Karpas-422 (cell line): ENCODE measurements at regions not wholly inside any gene's neighbourhood (a gene's known extent, or its start where the extent isn't known, plus 50 kb on each side); places are given as distances from the start of the nearest gene placed in this dataset.
"Not testable (repeated sequence)": the region's sequence is repeated elsewhere in the genome, so short reads cannot be mapped to it uniquely, and the experiment has no call there.

Experiments used
- DNase-seq: peaks from one replicate; pipeline ENCODE4 v3.0.0-alpha.2; 2015
- H2AFZ ChIP-seq: fragments of 200-600 bp; sonication (generic); 2 replicates; pipeline ENCODE4 v1.6.1; 2014; ENCODE audit warnings: antibody characterized with exemption, low read length, mixed read lengths
- H3K27ac ChIP-seq: fragments of 200-600 bp; sonication (generic); 2 replicates; pipeline ENCODE4 v1.5.1; 2014; ENCODE audit warnings: mild to moderate bottlenecking, low read length, moderate library complexity
- H3K27me3 ChIP-seq: fragments of 200-600 bp; sonication (generic); 2 replicates; pipeline ENCODE4 v1.6.1; 2014; ENCODE audit warnings: low read length, mixed read lengths
- H3K36me3 ChIP-seq: fragments of 200-600 bp; sonication (generic); 2 replicates; pipeline ENCODE4 v1.6.1; 2014; ENCODE audit warnings: low read length, mixed read lengths; ENCODE audit not compliant: insufficient read depth
- H3K4me1 ChIP-seq: fragments of 200-600 bp; sonication (generic); 2 replicates; pipeline ENCODE4 v1.6.1; 2014; ENCODE audit warnings: mild to moderate bottlenecking, low read length, mixed read lengths
- H3K4me2 ChIP-seq: fragments of 200-600 bp; sonication (generic); 2 replicates; pipeline ENCODE4 v1.6.1; 2014; ENCODE audit warnings: low read length, low read depth, mild to moderate bottlenecking; ENCODE audit not compliant: poor library complexity, severe bottlenecking
- H3K4me3 ChIP-seq: fragments of 200-600 bp; sonication (generic); 2 replicates; pipeline ENCODE4 v1.5.1; 2014; ENCODE audit warnings: mild to moderate bottlenecking, antibody characterized with exemption, low read length, mixed read lengths
- H3K79me2 ChIP-seq: fragments of 200-600 bp; sonication (generic); 2 replicates; pipeline ENCODE4 v1.6.1; 2014; ENCODE audit warnings: mild to moderate bottlenecking, low read length, mixed read lengths
- H3K9ac ChIP-seq: fragments of 200-600 bp; sonication (generic); 2 replicates; pipeline ENCODE4 v1.6.0; 2014; ENCODE audit warnings: low read length
- H3K9me2 ChIP-seq: fragments of 200-600 bp; sonication (generic), shearing (Covaris generic); replicated peaks from 2 replicates; pipeline ENCODE4 v1.6.0; 2014; ENCODE audit warnings: mild to moderate bottlenecking, low read length, moderate library complexity; ENCODE audit not compliant: insufficient read depth
- H3K9me3 ChIP-seq: fragments of 300-700, 200-600 bp; sonication (generic); 2 replicates; pipeline ENCODE4 v1.6.1; 2014; ENCODE audit warnings: low read length, mixed read lengths
- H4K20me1 ChIP-seq: fragments of 200-600 bp; sonication (generic); 2 replicates; pipeline ENCODE4 v1.6.1; 2014; ENCODE audit warnings: mild to moderate bottlenecking, antibody characterized with exemption, low read length, low read depth; ENCODE audit not compliant: insufficient read depth

GRCh38 chr9:119877306-119877705 is 508.1 kb upstream of the BRINP1 start:
- H3K4me1 ChIP-seq, result no peaks in the 10 kb centered on the region
- H3K27me3 ChIP-seq, result no peaks in the 10 kb centered on the region
- H3K9ac ChIP-seq, result no peak overlapping the region
- no peaks in the 10 kb centered on the region for H3K36me3 ChIP-seq
- no peak overlapping the region for H3K4me3 ChIP-seq
- H3K79me2 ChIP-seq, result no peaks in the 10 kb centered on the region
- no peak overlapping the region for H3K4me2 ChIP-seq
- no peak for DNase-seq
- H3K9me2 ChIP-seq, result no peaks in the 10 kb centered on the region
- no peak overlapping the region for H3K27ac ChIP-seq
- no peak overlapping the region for H2AFZ ChIP-seq
- H3K9me3 ChIP-seq, result no peaks in the 10 kb centered on the region
- H4K20me1 ChIP-seq, result no peaks in the 10 kb centered on the region

DNA sequence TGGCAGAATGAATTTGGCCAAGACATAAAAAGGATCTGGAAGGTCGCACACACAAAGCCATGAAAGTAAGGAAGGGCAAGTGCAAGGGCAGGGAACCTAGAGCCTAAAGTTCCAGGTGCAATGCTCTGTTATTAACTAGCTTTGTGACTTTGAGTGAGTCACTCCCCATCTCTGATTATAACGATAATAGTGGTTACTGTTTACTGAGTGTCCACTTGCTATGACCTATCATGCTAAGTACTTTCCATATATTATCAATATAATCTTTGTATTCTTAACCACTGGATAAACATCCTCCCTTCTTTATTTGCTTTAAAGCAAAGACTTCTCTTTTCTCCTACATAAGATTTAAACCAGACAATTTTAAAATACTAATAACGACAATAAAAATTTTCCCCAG is 504.6 kb upstream of the BRINP1 start:
- Histone ChIP-seq H3K9me3 (no peaks in the 10 kb centered on the region), H4K20me1 (no peaks in the 10 kb centered on the region), H3K27ac (no peak overlapping the region), H2AFZ (no peak overlapping the region), H3K36me3 (no peaks in the 10 kb centered on the region), H3K9me2 (no peaks in the 10 kb centered on the region), H3K4me3 (no peak overlapping the region), H3K4me2 (no peak overlapping the region), H3K9ac (no peak overlapping the region), H3K4me1 (no peaks in the 10 kb centered on the region), H3K27me3 (no peaks in the 10 kb centered on the region), H3K79me2 (no peaks in the 10 kb centered on the region)
- no peak for DNase-seq

GRCh38 chr9:119870251-119870650 is 501.0 kb upstream of the BRINP1 start:
- H3K9me3 ChIP-seq, H2AFZ ChIP-seq, H3K4me3 ChIP-seq, H3K27ac ChIP-seq, H3K36me3 ChIP-seq, DNase-seq, H3K4me2 ChIP-seq, H4K20me1 ChIP-seq, H3K9ac ChIP-seq, H3K4me1 ChIP-seq, H3K27me3 ChIP-seq, H3K9me2 ChIP-seq, H3K79me2 ChIP-seq: not testable (repeated sequence)

GRCh38 chr9:119868694-119869093 is 499.5 kb upstream of the BRINP1 start:
- Histone ChIP-seq H3K9ac (no peak overlapping the region), H4K20me1 (no peaks in the 10 kb centered on the region), H3K27me3 (no peaks in the 10 kb centered on the region), H2AFZ (no peak overlapping the region), H3K4me1 (no peaks in the 10 kb centered on the region), H3K9me2 (no peaks in the 10 kb centered on the region), H3K36me3 (no peaks in the 10 kb centered on the region), H3K79me2 (no peaks in the 10 kb centered on the region), H3K4me2 (no peak overlapping the region), H3K27ac (no peak overlapping the region), H3K4me3 (no peak overlapping the region), H3K9me3 (no peaks in the 10 kb centered on the region)
- no peak for DNase-seq

GRCh38 chr9:119861842-119862241 is 492.6 kb upstream of the BRINP1 start:
- no peak for DNase-seq
- Histone ChIP-seq H3K9me3 (no peaks in the 10 kb centered on the region), H3K4me1 (no peaks in the 10 kb centered on the region)

GRCh38 chr9:119859128-119859527 is 489.9 kb upstream of the BRINP1 start:
- Histone ChIP-seq H3K27me3 (no peaks in the 10 kb centered on the region), H3K4me3 (no peak overlapping the region), H3K27ac (no peak overlapping the region), H3K9ac (no peak overlapping the region), H3K36me3 (no peaks in the 10 kb centered on the region), H3K9me2 (no peaks in the 10 kb centered on the region), H4K20me1 (no peaks in the 10 kb centered on the region), H3K79me2 (no peaks in the 10 kb centered on the region), H3K4me2 (no peak overlapping the region), H3K4me1 (no peaks in the 10 kb centered on the region), H2AFZ (no peak overlapping the region), H3K9me3 (no peaks in the 10 kb centered on the region)
- DNase-seq, result no peak

More at GRCh38 chr9:119861842-119862241, 492.6 kb upstream of the BRINP1 start:
- no peaks in the 10 kb centered on the region for H3K36me3 ChIP-seq
- no peak overlapping the region for H3K4me3 ChIP-seq
- no peak overlapping the region for H3K4me2 ChIP-seq
- no peaks in the 10 kb centered on the region for H3K79me2 ChIP-seq
- H3K9ac ChIP-seq, result no peak overlapping the region
- no peak overlapping the region for H2AFZ ChIP-seq
- no peaks in the 10 kb centered on the region for H4K20me1 ChIP-seq
- no peak overlapping the region for H3K27ac ChIP-seq
- H3K9me2 ChIP-seq, result no peaks in the 10 kb centered on the region
- H3K27me3 ChIP-seq, result no peaks in the 10 kb centered on the region

DNA sequence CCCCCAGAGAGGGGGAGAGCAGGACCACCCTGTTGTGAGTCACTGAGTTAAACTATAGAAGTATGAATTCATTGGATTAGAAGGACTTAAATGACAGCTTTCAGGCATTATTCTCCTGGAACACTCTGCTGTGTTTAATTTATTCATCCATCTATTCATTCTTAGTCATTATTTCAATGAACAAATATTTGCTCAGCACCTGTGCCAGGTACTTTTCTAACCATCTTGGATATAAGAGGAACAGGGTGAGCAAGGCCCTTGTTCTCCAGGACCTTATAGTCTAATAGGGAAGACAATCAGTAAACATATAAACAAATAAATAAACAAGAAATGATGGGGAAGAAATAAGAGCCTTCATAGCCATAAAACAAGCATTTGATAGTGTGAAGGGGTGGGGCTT is 483.9 kb upstream of the BRINP1 start:
- Histone ChIP-seq H3K27ac (no peak overlapping the region), H3K9ac (no peak overlapping the region), H3K4me1 (no peaks in the 10 kb centered on the region), H3K36me3 (no peaks in the 10 kb centered on the region), H3K27me3 (no peaks in the 10 kb centered on the region), H3K4me2 (no peak overlapping the region), H3K79me2 (no peaks in the 10 kb centered on the region), H3K9me2 (no peaks in the 10 kb centered on the region), H4K20me1 (no peaks in the 10 kb centered on the region), H3K9me3 (no peaks in the 10 kb centered on the region), H2AFZ (no peak overlapping the region), H3K4me3 (no peak overlapping the region)
- DNase-seq, result no peak

GRCh38 chr9:119852390-119852789 is 483.2 kb upstream of the BRINP1 start:
- H3K9ac ChIP-seq, result no peak overlapping the region
- H2AFZ ChIP-seq, result no peak overlapping the region
- no peak for DNase-seq
- H3K27me3 ChIP-seq, result no peaks in the 10 kb centered on the region
- H3K9me2 ChIP-seq, result no peaks in the 10 kb centered on the region
- H3K79me2 ChIP-seq, result no peaks in the 10 kb centered on the region
- no peak overlapping the region for H3K4me3 ChIP-seq
- H3K4me2 ChIP-seq, result no peak overlapping the region
- no peaks in the 10 kb centered on the region for H3K36me3 ChIP-seq
- no peaks in the 10 kb centered on the region for H4K20me1 ChIP-seq
- no peaks in the 10 kb centered on the region for H3K4me1 ChIP-seq
- H3K27ac ChIP-seq, result no peak overlapping the region
- no peaks in the 10 kb centered on the region for H3K9me3 ChIP-seq

DNA sequence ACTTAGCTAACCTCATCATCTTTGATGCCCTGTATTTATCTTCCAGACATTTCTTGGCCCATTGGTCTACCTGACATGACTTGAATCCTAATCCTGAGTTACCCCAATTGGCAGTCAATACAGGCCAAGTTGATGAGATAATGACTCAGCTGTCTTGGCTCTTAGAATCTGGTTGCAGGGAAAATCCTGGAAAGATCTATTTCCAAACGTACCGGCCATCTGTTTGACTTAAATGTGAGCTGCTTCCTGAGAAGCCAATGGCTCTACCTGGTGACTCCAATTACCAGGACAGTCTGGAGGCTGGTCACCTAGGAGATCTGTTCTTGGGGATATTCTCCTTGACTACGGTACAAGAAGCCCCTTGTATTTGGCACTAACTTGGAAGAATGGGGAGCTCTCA is 475.2 kb upstream of the BRINP1 start:
- no peak overlapping the region for H3K4me3 ChIP-seq
- no peaks in the 10 kb centered on the region for H3K4me1 ChIP-seq
- no peak for DNase-seq
- H3K9me3 ChIP-seq, result peaks cover 2% of the 10 kb centered on the region; the same call in 1 of the 2 replicates
- no peak overlapping the region for H3K9ac ChIP-seq
- H3K36me3 ChIP-seq, result no peaks in the 10 kb centered on the region
- H2AFZ ChIP-seq, result no peak overlapping the region
- no peaks in the 10 kb centered on the region; the same call in 1 of the 2 replicates for H3K27me3 ChIP-seq
- no peak overlapping the region for H3K27ac ChIP-seq
- no peak overlapping the region for H3K4me2 ChIP-seq
- H4K20me1 ChIP-seq, result no peaks in the 10 kb centered on the region
- H3K9me2 ChIP-seq, result no peaks in the 10 kb centered on the region
- H3K79me2 ChIP-seq, result no peaks in the 10 kb centered on the region
